ENCODE measurements at regions not wholly inside any gene's neighbourhood (a gene's known extent, or its start where the extent isn't known, plus 50 kb on each side); places are given as distances from the start of the nearest gene placed in this dataset.

DNA sequence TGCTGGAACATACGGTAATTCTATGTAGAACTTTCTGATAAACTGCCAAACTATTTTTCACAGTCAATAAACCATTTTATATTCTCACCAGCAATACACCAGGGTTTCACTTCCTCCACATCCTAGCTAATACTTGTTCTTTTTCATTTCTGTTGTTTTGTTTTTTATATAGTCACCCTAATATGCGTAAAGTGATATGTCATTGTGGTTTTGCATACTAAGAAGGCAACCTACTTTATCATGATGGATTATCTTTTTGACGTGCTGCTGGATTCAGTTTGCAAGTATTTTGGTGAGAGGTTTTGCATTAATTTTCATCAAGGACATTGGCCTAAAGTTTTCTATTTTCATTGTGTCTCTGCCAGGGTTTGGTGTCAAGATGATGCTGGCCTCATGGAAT lies 1384.1 kb downstream of the UQCRFS1 start:
- TF ChIP-seq, protein P1, sequence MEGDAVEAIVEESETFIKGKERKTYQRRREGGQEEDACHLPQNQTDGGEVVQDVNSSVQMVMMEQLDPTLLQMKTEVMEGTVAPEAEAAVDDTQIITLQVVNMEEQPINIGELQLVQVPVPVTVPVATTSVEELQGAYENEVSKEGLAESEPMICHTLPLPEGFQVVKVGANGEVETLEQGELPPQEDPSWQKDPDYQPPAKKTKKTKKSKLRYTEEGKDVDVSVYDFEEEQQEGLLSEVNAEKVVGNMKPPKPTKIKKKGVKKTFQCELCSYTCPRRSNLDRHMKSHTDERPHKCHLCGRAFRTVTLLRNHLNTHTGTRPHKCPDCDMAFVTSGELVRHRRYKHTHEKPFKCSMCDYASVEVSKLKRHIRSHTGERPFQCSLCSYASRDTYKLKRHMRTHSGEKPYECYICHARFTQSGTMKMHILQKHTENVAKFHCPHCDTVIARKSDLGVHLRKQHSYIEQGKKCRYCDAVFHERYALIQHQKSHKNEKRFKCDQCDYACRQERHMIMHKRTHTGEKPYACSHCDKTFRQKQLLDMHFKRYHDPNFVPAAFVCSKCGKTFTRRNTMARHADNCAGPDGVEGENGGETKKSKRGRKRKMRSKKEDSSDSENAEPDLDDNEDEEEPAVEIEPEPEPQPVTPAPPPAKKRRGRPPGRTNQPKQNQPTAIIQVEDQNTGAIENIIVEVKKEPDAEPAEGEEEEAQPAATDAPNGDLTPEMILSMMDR (conservative IDR thresholded peaks at IDR 0.05; ENCODE audit: low read depth, low read length): no peak
- no peak for TF ChIP-seq EZH2 (IDR thresholded peaks at IDR 0.05; ENCODE audit: borderline replicate concordance, low read depth, low read length, poor library complexity, severe bottlenecking)
